Islet precursor cell (in vitro differentiated cells): ENCODE measurements at regions not wholly inside any gene's neighbourhood (a gene's known extent, or its start where the extent isn't known, plus 50 kb on each side); places are given as distances from the start of the nearest gene placed in this dataset.
"Not testable (repeated sequence)": the region's sequence is repeated elsewhere in the genome, so short reads cannot be mapped to it uniquely, and the experiment has no call there.

Experiments
- DNase-seq: peaks from one replicate; pipeline ENCODE4 v3.0.0-alpha.2; 2018

- DNase-seq: no peak
These were observed 1370.7 kb upstream of the ATXN8OS start for GRCh38 chr13:68736961-68737360.

- DNase-seq: no peak
These were observed 1379.8 kb upstream of the ATXN8OS start for GRCh38 chr13:68727798-68728197.

DNA sequence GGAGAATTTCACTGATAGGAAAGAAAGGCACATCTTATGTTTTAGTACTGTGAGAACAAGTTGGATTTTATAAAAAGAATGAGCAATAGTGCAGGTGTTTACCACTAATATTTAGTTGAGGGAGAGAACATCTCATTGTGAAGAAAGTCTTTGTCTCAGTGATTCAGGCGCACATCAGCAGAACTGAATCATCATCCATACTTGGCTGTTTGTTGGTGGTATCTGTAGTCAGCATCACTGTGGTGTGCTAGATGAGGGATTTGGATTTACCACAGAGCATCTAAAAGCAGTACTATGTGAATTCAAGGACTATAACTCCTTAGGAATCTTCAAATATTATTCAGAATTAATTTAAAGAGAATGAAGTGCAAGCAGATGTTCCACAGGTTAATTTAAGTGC lies 1380.5 kb upstream of the ATXN8OS start:
- DNase-seq: no peak

GRCh38 chr13:68719815-68720214 lies 1387.8 kb upstream of the ATXN8OS start:
- DNase-seq: no peak

DNA sequence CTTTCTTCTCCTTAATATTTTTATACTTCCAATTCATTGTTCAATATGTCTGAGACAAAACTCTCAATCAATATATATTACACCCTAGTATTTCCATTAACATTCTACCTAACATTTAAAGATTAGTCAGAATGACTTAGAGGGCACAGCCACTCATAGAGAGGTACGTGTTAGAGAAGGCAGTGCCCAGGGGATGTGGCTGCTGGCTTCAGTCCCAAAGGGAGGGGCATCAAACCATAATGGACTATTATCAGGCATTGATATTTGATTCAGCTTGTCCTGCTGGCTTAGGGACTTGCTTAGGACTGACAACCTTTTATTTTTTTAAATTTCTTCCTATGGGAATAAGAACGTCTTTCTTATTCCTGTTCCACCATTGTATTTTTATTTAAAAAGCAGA lies 1392.0 kb upstream of the ATXN8OS start:
- no peak for DNase-seq

- DNase-seq: no peak
These were observed 1393.3 kb upstream of the ATXN8OS start for GRCh38 chr13:68714292-68714691.

DNA sequence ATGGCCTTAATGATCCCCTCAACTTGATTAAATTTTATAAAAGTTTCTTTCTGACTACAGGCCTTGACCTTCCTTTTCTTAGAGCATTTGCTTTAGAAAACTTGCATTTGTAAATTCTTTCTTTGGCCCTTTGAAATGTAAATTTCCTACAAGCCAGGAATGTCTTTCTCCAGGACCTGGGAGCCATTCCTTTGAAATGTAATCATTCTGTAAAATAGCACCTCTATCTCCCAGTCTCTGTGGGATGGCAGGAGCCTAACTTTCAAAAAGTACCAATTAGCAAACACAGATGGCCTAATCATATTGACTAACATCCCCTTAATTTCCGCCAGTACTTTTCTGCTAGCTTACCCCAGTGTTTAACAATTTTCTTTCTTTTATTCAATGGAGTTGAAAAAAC lies 1394.2 kb upstream of the ATXN8OS start:
- peak; percentile 63 for DNase-seq

GRCh38 chr13:68708336-68708908 lies 1399.2 kb upstream of the ATXN8OS start:
- peak; percentile 82 for DNase-seq

DNA sequence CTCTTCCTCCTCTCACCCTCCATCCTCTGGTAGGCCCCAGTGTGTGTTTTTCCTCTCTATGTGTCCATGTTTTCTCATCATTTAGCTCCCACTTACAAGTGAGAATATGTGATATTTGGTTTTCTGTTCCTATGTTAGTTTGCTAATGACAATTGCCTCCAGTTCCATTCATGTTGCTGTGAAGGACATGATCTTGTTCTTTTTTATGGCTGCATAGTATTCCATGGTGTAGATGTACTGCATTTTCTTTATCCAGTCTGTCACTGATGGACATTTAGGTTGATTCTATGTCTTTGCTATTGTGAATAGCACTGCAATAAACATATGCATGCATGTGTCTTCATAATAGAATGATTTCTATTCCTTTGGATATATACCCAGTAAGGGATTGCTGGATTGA lies 1401.6 kb upstream of the ATXN8OS start:
- not testable (repeated sequence) for DNase-seq

DNA sequence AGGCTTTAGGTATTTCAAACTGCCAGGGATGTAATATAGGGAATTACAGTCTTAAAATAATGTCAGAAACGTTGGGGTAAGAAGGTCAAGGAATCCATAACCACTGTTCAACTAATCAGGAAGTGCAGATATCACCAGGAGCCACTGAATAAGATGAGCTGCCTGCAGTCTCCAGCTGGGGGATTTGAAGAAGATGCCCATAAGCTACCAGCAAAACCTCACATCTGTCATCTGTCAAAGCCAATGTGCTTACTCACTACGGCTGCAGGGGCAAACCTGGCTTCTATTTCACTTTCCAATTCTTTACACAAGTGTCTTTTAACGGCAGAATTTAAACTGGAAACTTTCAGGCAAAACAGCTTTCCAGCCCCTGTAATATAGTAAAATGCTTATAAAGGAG lies 1410.1 kb upstream of the ATXN8OS start:
- DNase-seq: peak; percentile 73

GRCh38 chr13:68696907-68697306 lies 1410.7 kb upstream of the ATXN8OS start:
- DNase-seq: no peak

DNA sequence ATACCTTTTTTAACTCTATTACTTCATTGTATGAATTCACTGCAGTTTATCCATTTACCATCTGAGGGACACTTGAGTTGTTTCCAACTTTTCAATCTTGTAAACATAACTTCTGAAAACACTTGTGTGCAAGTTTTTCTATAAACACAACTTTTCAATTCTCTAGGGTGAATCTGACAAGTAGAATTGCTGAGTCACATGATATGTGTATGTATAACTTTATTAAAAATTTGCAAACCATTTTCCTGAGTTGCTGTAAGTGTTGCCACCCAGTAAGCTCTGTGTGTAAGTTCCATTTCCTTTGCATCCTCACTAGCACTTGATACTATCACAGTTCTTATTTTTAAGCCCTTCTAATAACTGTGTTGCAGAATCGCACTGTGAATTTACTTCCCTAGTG lies 1415.6 kb upstream of the ATXN8OS start:
- DNase-seq: no peak

GRCh38 chr13:68690567-68690966 lies 1417.1 kb upstream of the ATXN8OS start:
- DNase-seq: no peak

- DNase-seq: no peak
These were observed 1431.0 kb upstream of the ATXN8OS start for GRCh38 chr13:68676513-68677115.

GRCh38 chr13:68675209-68675608 lies 1432.4 kb upstream of the ATXN8OS start:
- DNase-seq: no peak

DNA sequence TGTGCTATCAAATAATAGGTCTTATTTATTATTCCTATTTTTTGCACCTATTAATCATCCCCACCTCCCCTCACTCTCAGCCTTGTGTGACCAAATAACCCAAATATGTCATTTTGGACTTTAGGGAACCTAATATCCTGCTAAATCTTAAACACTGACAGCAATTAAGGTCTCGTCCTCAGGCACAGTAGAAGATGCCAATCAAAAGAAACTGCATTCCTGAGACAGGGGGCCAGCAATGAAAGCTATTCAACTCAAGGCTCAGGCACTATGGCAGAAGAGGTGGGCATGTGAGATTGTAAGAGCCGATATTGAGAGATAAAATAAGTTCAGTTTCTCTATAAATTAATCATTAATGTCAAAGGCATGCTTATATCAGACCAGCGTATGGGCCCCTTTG lies 1437.7 kb upstream of the PCDH9 start:
- DNase-seq: peak; percentile 54

DNA sequence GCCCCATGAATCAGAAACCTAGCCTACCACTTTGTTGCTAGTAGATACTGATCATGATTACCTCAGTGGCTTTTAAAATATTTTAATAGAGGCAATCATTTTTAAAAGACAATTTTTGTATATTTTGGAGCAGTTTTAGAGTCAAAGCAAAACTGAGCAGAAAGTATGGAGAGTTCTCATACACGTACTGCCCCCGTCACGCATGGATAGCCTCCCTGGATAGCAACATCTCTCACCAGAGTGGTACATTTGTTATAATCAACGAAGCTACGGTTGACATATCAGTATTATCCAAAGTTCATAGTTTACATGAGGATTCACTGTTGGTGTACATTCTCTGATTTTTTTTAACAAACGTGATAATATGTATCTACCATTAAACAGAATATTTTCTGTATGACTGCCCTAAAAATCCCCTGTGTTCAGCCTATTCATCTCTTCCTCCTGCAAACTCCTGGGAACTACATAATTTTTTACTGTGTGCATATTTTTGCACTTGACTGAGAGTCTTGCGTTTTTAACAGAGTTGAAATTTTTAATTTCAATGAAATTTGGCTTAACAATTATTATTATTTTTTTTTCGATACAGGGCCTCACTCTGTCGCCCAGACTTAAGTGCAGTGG lies 1436.8 kb upstream of the PCDH9 start:
- no peak for DNase-seq

DNA sequence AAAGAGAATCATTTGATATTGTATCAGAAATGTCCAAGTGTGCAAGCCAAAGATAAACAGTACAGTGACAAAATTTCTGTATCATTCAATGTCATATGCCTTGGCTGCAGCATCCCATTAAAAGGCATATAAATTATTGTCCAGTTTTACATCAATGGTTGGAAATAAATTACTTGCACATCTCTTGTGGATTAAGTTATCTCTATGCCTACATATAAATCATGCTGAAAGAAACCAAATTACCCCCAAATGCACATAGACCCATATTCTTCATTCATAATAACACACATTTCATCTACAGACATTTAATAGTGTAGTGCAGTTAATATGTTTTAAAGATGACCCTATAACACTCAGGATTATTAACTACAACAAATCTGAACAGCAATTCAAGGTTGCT lies 1415.7 kb upstream of the PCDH9 start:
- DNase-seq: no peak

DNA sequence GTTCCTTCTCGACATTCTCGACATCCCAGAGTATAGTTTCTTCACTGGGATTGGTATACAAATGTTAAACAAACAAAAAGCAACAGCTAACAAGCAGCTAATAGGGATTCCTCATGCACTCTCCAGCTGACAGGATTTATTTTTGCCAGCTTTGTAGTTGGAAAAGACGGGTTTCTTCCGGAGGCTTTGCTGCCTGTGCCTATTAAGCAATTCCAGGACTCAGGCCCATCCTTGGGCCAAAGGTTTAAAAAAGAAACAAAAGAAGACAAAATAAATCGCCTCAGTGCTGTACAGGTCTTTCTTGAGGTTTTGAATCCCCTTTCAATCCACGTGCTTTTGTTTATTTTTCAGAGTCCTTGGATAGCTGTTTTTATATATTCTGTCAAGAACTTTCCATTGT lies 1414.5 kb upstream of the PCDH9 start:
- no peak for DNase-seq

DNA sequence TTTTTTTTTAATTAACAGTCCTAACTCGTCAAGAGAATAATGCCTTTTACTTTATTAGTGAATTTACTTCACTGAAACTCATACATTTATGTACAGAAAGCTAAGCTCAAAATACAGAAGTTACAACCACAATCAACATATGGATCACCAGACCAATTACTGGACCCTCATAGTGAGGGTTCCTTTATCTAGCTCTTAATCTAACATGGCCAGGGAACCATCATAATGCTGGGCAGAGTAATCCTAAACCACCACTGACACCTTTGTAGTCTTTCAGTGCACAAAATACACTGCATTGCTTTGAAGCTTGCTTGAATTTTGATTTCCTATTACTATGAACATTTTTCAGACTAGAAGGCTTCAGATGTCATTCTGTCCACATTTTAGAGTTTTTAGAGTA lies 1406.6 kb upstream of the PCDH9 start:
- DNase-seq: no peak

DNA sequence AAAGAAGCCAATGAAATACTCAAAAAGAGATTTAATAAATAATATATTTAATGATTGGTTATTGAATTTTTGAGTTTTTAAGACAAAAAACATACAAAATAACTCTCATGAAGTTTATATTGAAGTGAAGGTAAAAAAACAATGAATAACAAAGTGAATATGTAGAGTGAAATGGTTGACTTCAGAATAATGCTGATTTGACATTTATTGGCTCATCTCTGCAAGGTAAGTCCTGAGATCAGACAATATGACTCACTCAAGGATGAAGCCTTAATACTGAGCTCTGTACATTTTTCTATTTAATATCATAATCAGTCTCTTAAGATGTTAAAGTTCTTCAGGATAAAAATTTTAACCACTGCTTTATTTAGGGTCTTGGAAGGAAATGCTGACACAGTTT lies 1398.9 kb upstream of the PCDH9 start:
- DNase-seq: no peak

DNA sequence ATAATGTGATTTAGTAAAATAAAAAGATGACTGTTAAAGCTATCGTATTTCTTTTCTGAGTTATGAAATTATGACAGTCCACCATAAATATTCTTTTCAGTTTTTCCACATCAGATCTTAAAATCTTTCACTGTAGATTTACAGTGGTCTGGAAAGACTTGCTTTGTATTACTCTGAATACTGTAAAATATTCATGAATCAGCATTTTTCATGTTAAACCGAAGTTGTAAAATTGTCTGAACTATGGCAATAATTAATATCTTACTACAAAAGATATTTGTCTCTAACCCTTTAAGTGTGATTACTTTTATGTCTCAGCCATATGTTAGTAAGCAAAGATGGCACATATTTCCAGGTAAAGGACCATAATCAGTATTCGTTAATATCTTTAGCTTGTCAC lies 1397.2 kb upstream of the PCDH9 start:
- DNase-seq: no peak

DNA sequence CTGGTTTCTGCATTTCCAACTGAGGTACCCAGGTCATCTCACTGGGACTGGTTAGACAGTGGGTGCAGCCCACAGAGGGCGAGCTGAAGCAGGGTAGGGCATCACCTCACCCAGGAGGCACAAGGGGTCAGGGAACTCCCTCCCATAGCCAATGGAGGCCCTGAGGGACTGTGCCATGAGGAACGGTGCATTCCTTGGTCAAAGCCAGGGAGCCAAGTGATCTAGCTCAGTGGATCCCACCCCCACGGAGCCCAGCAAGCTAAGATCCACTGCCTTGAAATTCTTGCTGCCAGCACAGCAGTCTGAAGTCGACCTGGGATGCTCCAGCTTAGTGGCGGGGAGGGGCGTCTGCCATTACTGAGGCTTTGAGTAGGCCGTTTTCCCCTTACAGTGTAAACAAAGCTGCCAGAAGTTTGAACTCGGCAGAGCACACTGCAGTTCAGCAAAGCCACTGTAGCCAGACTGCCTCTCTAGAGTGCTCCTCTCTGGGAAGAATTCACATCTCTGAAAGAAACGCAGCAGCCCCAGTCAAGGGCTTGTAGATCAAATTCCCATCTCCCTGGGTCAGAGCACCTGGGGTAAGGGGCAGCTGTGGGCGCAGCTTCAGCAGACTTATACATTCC lies 1386.6 kb upstream of the PCDH9 start:
- no peak for DNase-seq

DNA sequence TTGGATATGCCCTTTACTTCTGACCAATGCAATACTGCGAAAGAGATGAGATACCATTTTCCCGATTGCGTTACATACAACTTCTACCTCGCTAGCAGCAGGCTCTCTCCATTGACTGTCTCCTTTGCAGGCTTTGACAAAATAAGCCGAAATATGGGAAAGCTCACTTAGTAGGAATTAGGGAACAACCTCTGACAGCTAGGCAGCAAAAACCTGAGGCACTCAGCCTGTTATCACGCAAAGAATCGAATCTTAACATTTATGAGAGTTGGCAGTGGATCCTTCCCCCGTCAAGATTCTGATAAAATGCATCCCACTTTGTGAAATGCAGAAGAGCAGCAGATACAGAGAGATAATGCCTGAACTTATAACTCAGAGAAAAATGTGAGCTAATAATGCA lies 1379.5 kb upstream of the PCDH9 start:
- DNase-seq: no peak
